ENCODE measurements at regions not wholly inside any gene's neighbourhood (a gene's known extent, or its start where the extent isn't known, plus 50 kb on each side); places are given as distances from the start of the nearest gene placed in this dataset.

DNA sequence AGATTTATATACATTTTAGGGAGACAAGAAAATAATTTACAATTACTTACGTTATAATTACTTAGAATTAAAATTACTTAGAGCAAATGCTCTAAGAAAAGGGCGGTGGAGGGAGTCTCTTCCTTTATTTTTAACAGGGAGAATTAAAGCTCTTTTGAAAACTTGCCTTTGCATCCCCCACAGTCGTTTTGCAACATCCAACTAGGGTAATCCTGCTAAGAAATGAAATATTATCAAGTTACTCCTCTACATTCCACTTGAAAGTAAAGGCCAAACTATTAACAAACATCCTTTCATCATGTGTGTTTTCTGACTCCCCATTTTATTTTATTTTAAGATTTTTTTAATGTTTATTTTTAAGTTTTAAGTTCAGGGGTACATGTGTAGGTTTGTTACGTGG is 1358.5 kb downstream of the NCAM2 start:
- TF ChIP-seq, protein P1, sequence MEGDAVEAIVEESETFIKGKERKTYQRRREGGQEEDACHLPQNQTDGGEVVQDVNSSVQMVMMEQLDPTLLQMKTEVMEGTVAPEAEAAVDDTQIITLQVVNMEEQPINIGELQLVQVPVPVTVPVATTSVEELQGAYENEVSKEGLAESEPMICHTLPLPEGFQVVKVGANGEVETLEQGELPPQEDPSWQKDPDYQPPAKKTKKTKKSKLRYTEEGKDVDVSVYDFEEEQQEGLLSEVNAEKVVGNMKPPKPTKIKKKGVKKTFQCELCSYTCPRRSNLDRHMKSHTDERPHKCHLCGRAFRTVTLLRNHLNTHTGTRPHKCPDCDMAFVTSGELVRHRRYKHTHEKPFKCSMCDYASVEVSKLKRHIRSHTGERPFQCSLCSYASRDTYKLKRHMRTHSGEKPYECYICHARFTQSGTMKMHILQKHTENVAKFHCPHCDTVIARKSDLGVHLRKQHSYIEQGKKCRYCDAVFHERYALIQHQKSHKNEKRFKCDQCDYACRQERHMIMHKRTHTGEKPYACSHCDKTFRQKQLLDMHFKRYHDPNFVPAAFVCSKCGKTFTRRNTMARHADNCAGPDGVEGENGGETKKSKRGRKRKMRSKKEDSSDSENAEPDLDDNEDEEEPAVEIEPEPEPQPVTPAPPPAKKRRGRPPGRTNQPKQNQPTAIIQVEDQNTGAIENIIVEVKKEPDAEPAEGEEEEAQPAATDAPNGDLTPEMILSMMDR (conservative IDR thresholded peaks at IDR 0.05 in 1 of 2, IDR thresholded peaks at IDR 0.05 in 1 of 2; ENCODE audit: extremely low read depth in 1 of 2, insufficient read depth in 1 of 2, low read depth in 1 of 2, low read length in 2 of 2): no peak
- TF ChIP-seq EZH2 (IDR thresholded peaks at IDR 0.05; ENCODE audit: borderline replicate concordance, low read length): no peak

Measured in mammary epithelial cell (primary cell).